HCT116 (cell line): ENCODE measurements at regions not wholly inside any gene's neighbourhood (a gene's known extent, or its start where the extent isn't known, plus 50 kb on each side); places are given as distances from the start of the nearest gene placed in this dataset.

Experiments used
- ATAC-seq: fragments of 200-7000 bp; cut with Tn5 transposase; 2 replicates; pipeline ENCODE4 v1.9.1; 2020; ENCODE audit warnings: mild to moderate bottlenecking, moderate library complexity
- BruUV-seq: library from RNA; stranded (reverse); fragments of 400-500 nt; replicated peaks from 2 replicates; lab custom pipeline; 2021; lab: Mats Ljungman, UMichigan
- CTCF ChIA-PET: fragments of 300-600 bp; sonication (Branson Sonifier 250); formaldehyde crosslinking; loops from one replicate; lab custom pipeline; 2021; ENCODE audit warnings: antibody characterized with exemption; lab: Charles Lee
- POLR2A ChIA-PET: fragments of 300-600, 350-600 bp; sonication (Branson Sonifier 250); formaldehyde crosslinking; loops from one replicate; lab custom pipeline; 2021; ENCODE audit warnings: antibody characterized with exemption; lab: Charles Lee
- RAD21 ChIA-PET, 2 experiments: fragments of 300-600 bp; sonication (Branson Sonifier 250); formaldehyde crosslinking; loops; one replicate each; lab custom pipeline; 2023; ENCODE audit warnings: low total read pairs in 2 of 2; ENCODE audit not compliant: uncharacterized antibody in 2 of 2, unreplicated experiment in 2 of 2, low non-redundant PET in 1 of 2; lab: Charles Lee
- DNase-seq: peaks from one replicate; pipeline ENCODE4 v3.0.0-alpha.2; 2010; ENCODE audit warnings: low read depth, low spot score
- H2AFZ ChIP-seq: fragments of 200-600 bp; shearing (Covaris generic), sonication (generic); 2 replicates; pipeline ENCODE4 v1.6.1; 2017; ENCODE audit warnings: low read depth, mixed run types, mixed read lengths, antibody characterized with exemption, low read length; ENCODE audit not compliant: poor library complexity, severe bottlenecking
- H3K27ac ChIP-seq: 2 replicates; pipeline ENCODE4 v1.5.1; 2012; ENCODE audit warnings: low read depth, low read length
- H3K27me3 ChIP-seq: fragments of 200-600 bp; sonication (generic); 2 replicates; pipeline ENCODE4 v1.6.1; 2016; ENCODE audit warnings: mixed run types, low read length, mixed read lengths; ENCODE audit not compliant: insufficient read depth
- H3K36me3 ChIP-seq, 2 experiments: fragments of 200-500 bp in 1 of 2; fragments of 200-600 bp in 1 of 2; sonication (Bioruptor generic) in 1 of 2; sonication (generic) in 1 of 2; 2 replicates each; pipeline versions ENCODE4 v1.5.1 to v1.6.1; 2014 to 2016; ENCODE audit warnings: low read length in 2 of 2, inconsistent platforms in 1 of 2, mixed read lengths in 1 of 2, mixed run types in 1 of 2; ENCODE audit not compliant: insufficient read depth in 2 of 2, control insufficient read depth in 1 of 2
- H3K4me1 ChIP-seq, 2 experiments: fragments of 200-600 bp in 1 of 2; sonication (generic) in 1 of 2; 2 replicates each; pipeline versions ENCODE4 v1.5.1 to v1.6.1; 2012 to 2017; ENCODE audit warnings: low read length in 2 of 2, inconsistent platforms in 1 of 2, mild to moderate bottlenecking in 1 of 2, mixed read lengths in 1 of 2, mixed run types in 1 of 2, moderate library complexity in 1 of 2; ENCODE audit not compliant: insufficient read depth in 2 of 2, control insufficient read depth in 1 of 2
- H3K4me2 ChIP-seq: fragments of 200-600 bp; sonication (generic); 2 replicates; pipeline ENCODE4 v1.6.1; 2017; ENCODE audit warnings: mixed run types, low read length, mixed read lengths
- H3K4me3 ChIP-seq, 2 experiments: fragments of 200-600 bp in 1 of 2; sonication (generic) in 1 of 2; replicated peaks in 1 of 2; 2 replicates each; pipeline ENCODE4 v1.5.1; 2011 to 2016; ENCODE audit warnings: low read length in 2 of 2, control low read depth in 1 of 2, low read depth in 1 of 2, mild to moderate bottlenecking in 1 of 2, mixed read lengths in 1 of 2, mixed run types in 1 of 2
- H3K79me2 ChIP-seq: fragments of 200-600 bp; sonication (generic); 2 replicates; pipeline ENCODE4 v1.6.1; 2017; ENCODE audit warnings: mild to moderate bottlenecking, mixed run types, low read length, moderate library complexity, mixed read lengths; ENCODE audit not compliant: insufficient read depth
- H3K9ac ChIP-seq: fragments of 200-600 bp; sonication (generic); 2 replicates; pipeline ENCODE4 v1.6.1; 2016; ENCODE audit warnings: low read length, mixed read lengths
- H3K9me2 ChIP-seq: fragments of 200-600 bp; sonication (generic), shearing (Covaris generic); 2 replicates; pipeline ENCODE4 v1.6.1; 2017; ENCODE audit warnings: mixed run types, mild to moderate bottlenecking, moderate library complexity; ENCODE audit not compliant: insufficient read depth
- H3K9me3 ChIP-seq, 2 experiments: fragments of 200-500 bp in 1 of 2; fragments of 200-600 bp in 1 of 2; sonication (Bioruptor generic) in 1 of 2; sonication (generic) in 1 of 2; 2 replicates each; pipeline ENCODE4 v1.6.1; 2014 to 2017; ENCODE audit warnings: low read length in 2 of 2, mixed read lengths in 2 of 2, inconsistent platforms in 1 of 2, low read depth in 1 of 2, mild to moderate bottlenecking in 1 of 2, mixed run types in 1 of 2, moderate library complexity in 1 of 2; ENCODE audit not compliant: control insufficient read depth in 1 of 2, insufficient read depth in 1 of 2
- H4K20me1 ChIP-seq: fragments of 200-600 bp; sonication (generic), shearing (Covaris generic); 2 replicates; pipeline ENCODE4 v1.6.1; 2017; ENCODE audit warnings: mixed run types, mild to moderate bottlenecking, moderate library complexity; ENCODE audit not compliant: insufficient read depth
- CEBPB ChIP-seq: IDR thresholded peaks from 2 replicates; pipeline ENCODE4 v1.6.1; 2012; ENCODE audit warnings: low read depth
- EGR1 ChIP-seq: IDR thresholded peaks from 2 replicates; pipeline ENCODE4 v1.6.1; 2012; ENCODE audit warnings: low read depth
- EZH2phosphoT487 ChIP-seq: fragments of 200-600 bp; IDR thresholded peaks from 2 replicates; pipeline ENCODE4 v1.6.1; 2018; ENCODE audit warnings: antibody characterized with exemption, borderline replicate concordance
- FOSL1 ChIP-seq: IDR thresholded peaks from 2 replicates; pipeline ENCODE4 v1.6.1; 2012; ENCODE audit warnings: low read depth
- POLR2A ChIP-seq: IDR thresholded peaks from 2 replicates; pipeline ENCODE4 v1.7.0; 2011; ENCODE audit warnings: borderline replicate concordance; ENCODE audit not compliant: insufficient read depth, insufficient read length; ENCODE audit errors: extremely low read depth
- POLR2AphosphoS5 ChIP-seq: IDR thresholded peaks from 2 replicates; pipeline ENCODE4 v1.6.1; 2011; ENCODE audit warnings: mild to moderate bottlenecking, low read depth, low read length, moderate library complexity
- TCF7L2 ChIP-seq: IDR thresholded peaks from 2 replicates; pipeline ENCODE4 v1.7.0; 2011; ENCODE audit warnings: borderline replicate concordance, inconsistent platforms; ENCODE audit not compliant: insufficient read depth, insufficient read length; ENCODE audit errors: extremely low read depth
- YY1 ChIP-seq: IDR thresholded peaks from 2 replicates; pipeline ENCODE4 v1.6.1; 2011; ENCODE audit warnings: low read length, low read depth, moderate library complexity, mild to moderate bottlenecking; ENCODE audit not compliant: insufficient replicate concordance; ENCODE audit errors: extremely low read depth
- ZFX ChIP-seq: fragments of 450-650 bp; IDR thresholded peaks from 2 replicates; pipeline ENCODE4 v1.6.1; 2017
- intact Hi-C: fragments of 100-400 bp; cut with micrococcal nuclease; formaldehyde crosslinking; loops from 2 replicates; pipeline ENCODE4 v1.10.0; 2022
- TF ChIP-seq, protein P1 (sequence below): IDR thresholded peaks from 2 replicates; pipeline ENCODE4 v1.6.1; 2012
- TF ChIP-seq, protein P2 (sequence below): IDR thresholded peaks from 2 replicates; pipeline ENCODE4 v1.6.1; 2011; ENCODE audit warnings: mild to moderate bottlenecking, low read length, moderate library complexity; ENCODE audit not compliant: insufficient replicate concordance; ENCODE audit errors: extremely low read depth
- TF ChIP-seq, protein P3 (sequence below): IDR thresholded peaks from 2 replicates; pipeline ENCODE4 v1.6.1; 2012

DNA sequence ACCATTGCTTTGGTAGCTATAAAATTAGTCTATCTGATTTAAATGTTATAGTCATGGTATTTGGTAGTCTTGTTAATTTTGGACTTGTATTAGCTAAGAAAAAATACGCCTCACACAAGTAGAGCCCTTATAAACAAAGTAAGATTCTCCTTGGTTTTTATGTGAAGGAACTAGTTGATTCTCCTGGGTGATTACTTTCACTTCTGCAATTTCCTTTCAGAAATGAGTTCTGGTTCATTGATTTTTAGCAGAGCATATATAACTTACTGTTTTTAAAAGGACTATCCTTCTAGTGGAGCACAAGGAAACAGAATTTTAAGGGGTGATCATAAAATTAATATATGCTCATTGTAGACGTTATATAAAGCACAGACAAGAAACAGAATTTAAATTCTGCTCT lies 120.1 kb downstream of the BACH1 start:
- Histone ChIP-seq H3K9ac (no peak overlapping the region), H4K20me1 (no peaks in the 10 kb centered on the region), H3K79me2 (no peaks in the 10 kb centered on the region), H3K4me2 (no peak overlapping the region), H3K36me3 (no peaks in the 10 kb centered on the region), H3K4me1 (no peaks in the 10 kb centered on the region), H3K4me3 (no peak overlapping the region), H2AFZ (no peak overlapping the region), H3K27me3 (no peaks in the 10 kb centered on the region), H3K27ac (no peak overlapping the region), H3K9me3 (no peaks in the 10 kb centered on the region), H3K9me2 (no peaks in the 10 kb centered on the region)
- POLR2A ChIA-PET = no interaction called here
- TF ChIP-seq, protein P1, sequence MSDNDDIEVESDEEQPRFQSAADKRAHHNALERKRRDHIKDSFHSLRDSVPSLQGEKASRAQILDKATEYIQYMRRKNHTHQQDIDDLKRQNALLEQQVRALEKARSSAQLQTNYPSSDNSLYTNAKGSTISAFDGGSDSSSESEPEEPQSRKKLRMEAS = no peak
- TF ChIP-seq POLR2A (no peak), TCF7L2 (no peak), EZH2phosphoT487 (no peak), POLR2AphosphoS5 (no peak), FOSL1 (no peak), EGR1 (no peak), ZFX (no peak), YY1 (no peak), CEBPB (no peak)
- TF ChIP-seq, protein P2, sequence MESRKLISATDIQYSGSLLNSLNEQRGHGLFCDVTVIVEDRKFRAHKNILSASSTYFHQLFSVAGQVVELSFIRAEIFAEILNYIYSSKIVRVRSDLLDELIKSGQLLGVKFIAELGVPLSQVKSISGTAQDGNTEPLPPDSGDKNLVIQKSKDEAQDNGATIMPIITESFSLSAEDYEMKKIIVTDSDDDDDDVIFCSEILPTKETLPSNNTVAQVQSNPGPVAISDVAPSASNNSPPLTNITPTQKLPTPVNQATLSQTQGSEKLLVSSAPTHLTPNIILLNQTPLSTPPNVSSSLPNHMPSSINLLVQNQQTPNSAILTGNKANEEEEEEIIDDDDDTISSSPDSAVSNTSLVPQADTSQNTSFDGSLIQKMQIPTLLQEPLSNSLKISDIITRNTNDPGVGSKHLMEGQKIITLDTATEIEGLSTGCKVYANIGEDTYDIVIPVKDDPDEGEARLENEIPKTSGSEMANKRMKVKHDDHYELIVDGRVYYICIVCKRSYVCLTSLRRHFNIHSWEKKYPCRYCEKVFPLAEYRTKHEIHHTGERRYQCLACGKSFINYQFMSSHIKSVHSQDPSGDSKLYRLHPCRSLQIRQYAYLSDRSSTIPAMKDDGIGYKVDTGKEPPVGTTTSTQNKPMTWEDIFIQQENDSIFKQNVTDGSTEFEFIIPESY = no peak
- TF ChIP-seq, protein P3, sequence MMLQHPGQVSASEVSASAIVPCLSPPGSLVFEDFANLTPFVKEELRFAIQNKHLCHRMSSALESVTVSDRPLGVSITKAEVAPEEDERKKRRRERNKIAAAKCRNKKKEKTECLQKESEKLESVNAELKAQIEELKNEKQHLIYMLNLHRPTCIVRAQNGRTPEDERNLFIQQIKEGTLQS = no peak
- DNase-seq (no peak), ATAC-seq (no peak)
- RAD21 ChIA-PET = no interaction called here
- intact Hi-C loops = no loop called here
- BruUV-seq = no TSS peak
- CTCF ChIA-PET = no interaction called here
